HG03039 (cell line): ENCODE measurements at regions not wholly inside any gene's neighbourhood (a gene's known extent, or its start where the extent isn't known, plus 50 kb on each side); places are given as distances from the start of the nearest gene placed in this dataset.

ENCODE experiments used
- ATAC-seq: cut with Tn5 transposase; IDR thresholded peaks from one replicate; pipeline ENCODE4 v1.9.1; 2021; ENCODE audit warnings: mild to moderate bottlenecking, moderate library complexity; ENCODE audit not compliant: unreplicated experiment

GRCh38 chr4:14087459-14087858, 459.9 kb upstream of the BOD1L1 start:
- peak; percentile 49 for ATAC-seq

- ATAC-seq = no peak
Measured at GRCh38 chr4:14087921-14088320, 460.4 kb upstream of the BOD1L1 start.

GRCh38 chr4:14091531-14091930, 464.0 kb upstream of the BOD1L1 start:
- no peak for ATAC-seq

GRCh38 chr4:14091966-14092365, 464.4 kb upstream of the BOD1L1 start:
- ATAC-seq = no peak

- ATAC-seq = no peak
Measured at GRCh38 chr4:14092741-14093140, 465.2 kb upstream of the BOD1L1 start.

GRCh38 chr4:14095831-14096230, 468.3 kb upstream of the BOD1L1 start:
- ATAC-seq = no peak

GRCh38 chr4:14096396-14096965, 469.0 kb upstream of the BOD1L1 start:
- ATAC-seq = no peak

- no peak for ATAC-seq
Measured at GRCh38 chr4:14100349-14100748, 472.8 kb upstream of the BOD1L1 start.

- ATAC-seq = no peak
Measured at GRCh38 chr4:14110407-14110806, 482.9 kb upstream of the BOD1L1 start.

GRCh38 chr4:14111730-14112181, 484.2 kb upstream of the BOD1L1 start:
- ATAC-seq = no peak

- ATAC-seq = no peak
Measured at GRCh38 chr4:14115106-14115505, 487.6 kb upstream of the BOD1L1 start.

GRCh38 chr4:14117575-14118238, 490.2 kb upstream of the BOD1L1 start:
- ATAC-seq = peak; percentile 44

- ATAC-seq = no peak
Measured at GRCh38 chr4:14124816-14125215, 497.3 kb upstream of the BOD1L1 start.

GRCh38 chr4:14125375-14126129, 498.0 kb upstream of the BOD1L1 start:
- ATAC-seq = peak; percentile 81

- no peak for ATAC-seq
Measured at GRCh38 chr4:14130551-14130950, 503.0 kb upstream of the BOD1L1 start.

- no peak for ATAC-seq
Measured at GRCh38 chr4:14131335-14131734, 503.8 kb upstream of the BOD1L1 start.

GRCh38 chr4:14132301-14132700, 504.8 kb upstream of the BOD1L1 start:
- ATAC-seq = no peak

GRCh38 chr4:14138106-14138505, 510.6 kb upstream of the BOD1L1 start:
- ATAC-seq = no peak

GRCh38 chr4:14143892-14144291, 516.4 kb upstream of the BOD1L1 start:
- no peak for ATAC-seq

GRCh38 chr4:14149176-14150053, 521.9 kb upstream of the BOD1L1 start:
- ATAC-seq = no peak

GRCh38 chr4:14151101-14151500, 523.6 kb upstream of the BOD1L1 start:
- ATAC-seq = no peak
